H9 (cell line): ENCODE measurements at regions not wholly inside any gene's neighbourhood (a gene's known extent, or its start where the extent isn't known, plus 50 kb on each side); places are given as distances from the start of the nearest gene placed in this dataset.
"Not testable (repeated sequence)": the region's sequence is repeated elsewhere in the genome, so short reads cannot be mapped to it uniquely, and the experiment has no call there.

ENCODE experiments used
- DNase-seq: peaks from one replicate; pipeline ENCODE4 v3.0.0-alpha.2; 2017
- H2AFZ ChIP-seq: one replicate; pipeline ENCODE4 v1.6.1; 2013; ENCODE audit warnings: mild to moderate bottlenecking, low read length, control low read depth, moderate library complexity
- H2AK5ac ChIP-seq: 2 replicates; pipeline ENCODE4 v1.6.1; 2013; ENCODE audit warnings: low read length, control low read depth, mixed read lengths; ENCODE audit not compliant: insufficient read length
- H2BK120ac ChIP-seq: one replicate; pipeline ENCODE4 v1.6.1; 2013; ENCODE audit warnings: low read depth, mild to moderate bottlenecking, low read length, control low read depth, inconsistent platforms; ENCODE audit not compliant: poor library complexity, severe bottlenecking
- H2BK12ac ChIP-seq: 2 replicates; pipeline ENCODE4 v1.6.1; 2013; ENCODE audit warnings: low read length, control low read depth, mixed read lengths, low read depth; ENCODE audit not compliant: insufficient read length
- H2BK15ac ChIP-seq: 2 replicates; pipeline ENCODE4 v1.6.1; 2013; ENCODE audit warnings: low read depth, low read length, control low read depth
- H2BK20ac ChIP-seq: one replicate; pipeline ENCODE4 v1.6.1; 2013; ENCODE audit warnings: low read depth, mild to moderate bottlenecking, low read length, control low read depth, inconsistent platforms; ENCODE audit not compliant: poor library complexity, severe bottlenecking
- H2BK5ac ChIP-seq: 2 replicates; pipeline ENCODE4 v1.6.1; 2013; ENCODE audit warnings: low read length, control low read depth, mixed read lengths; ENCODE audit not compliant: insufficient read length
- H3K14ac ChIP-seq: 2 replicates; pipeline ENCODE4 v1.6.1; 2013; ENCODE audit warnings: low read length, control low read depth; ENCODE audit not compliant: insufficient read depth
- H3K18ac ChIP-seq: 2 replicates; pipeline ENCODE4 v1.6.1; 2013; ENCODE audit warnings: low read depth, mild to moderate bottlenecking, mixed read lengths, low read length, control low read depth; ENCODE audit not compliant: insufficient read length
- H3K23ac ChIP-seq: 2 replicates; pipeline ENCODE4 v1.6.1; 2013; ENCODE audit warnings: low read length, control low read depth, mixed read lengths, low read depth; ENCODE audit not compliant: insufficient read length
- H3K23me2 ChIP-seq: 2 replicates; pipeline ENCODE4 v1.6.1; 2013; ENCODE audit warnings: low read depth, mild to moderate bottlenecking, mixed read lengths, low read length, control low read depth; ENCODE audit not compliant: insufficient read length, poor library complexity, severe bottlenecking
- H3K27ac ChIP-seq: 2 replicates; pipeline ENCODE4 v1.5.1; 2013; ENCODE audit warnings: low read length, control low read depth, mixed read lengths, low read depth; ENCODE audit not compliant: insufficient read length
- H3K27me3 ChIP-seq: 2 replicates; pipeline ENCODE4 v1.6.1; 2013; ENCODE audit warnings: low read length, control low read depth, inconsistent platforms; ENCODE audit not compliant: insufficient read depth
- H3K4ac ChIP-seq: 2 replicates; pipeline ENCODE4 v1.6.1; 2013; ENCODE audit warnings: low read depth, mild to moderate bottlenecking, control low read depth, inconsistent platforms, low read length, moderate library complexity
- H3K4me1 ChIP-seq: 2 replicates; pipeline ENCODE4 v1.6.1; 2013; ENCODE audit warnings: low read length, control low read depth, inconsistent platforms; ENCODE audit not compliant: insufficient read depth
- H3K4me2 ChIP-seq: 2 replicates; pipeline ENCODE4 v1.6.1; 2013; ENCODE audit warnings: low read length, control low read depth, mixed read lengths; ENCODE audit not compliant: insufficient read length, insufficient read depth
- H3K56ac ChIP-seq: 2 replicates; pipeline ENCODE4 v1.6.1; 2013; ENCODE audit warnings: low read depth, mild to moderate bottlenecking, mixed read lengths, low read length, control low read depth; ENCODE audit not compliant: insufficient read length
- H3K79me1 ChIP-seq: 2 replicates; pipeline ENCODE4 v1.6.1; 2013; ENCODE audit warnings: low read depth, mild to moderate bottlenecking, moderate library complexity, low read length, control low read depth, inconsistent platforms; ENCODE audit not compliant: insufficient read depth, poor library complexity, severe bottlenecking
- H3K79me2 ChIP-seq: 2 replicates; pipeline ENCODE4 v1.6.1; 2013; ENCODE audit warnings: low read length, control low read depth, inconsistent platforms; ENCODE audit not compliant: insufficient read depth
- H3K9ac ChIP-seq: 2 replicates; pipeline ENCODE4 v1.6.1; 2013; ENCODE audit warnings: low read length, control low read depth, mixed read lengths; ENCODE audit not compliant: insufficient read length; ENCODE audit errors: extremely low read depth
- H3K9me3 ChIP-seq: one replicate; pipeline ENCODE4 v1.6.1; 2013; ENCODE audit warnings: low read depth, low read length, inconsistent platforms; ENCODE audit not compliant: control insufficient read depth
- H3T11ph ChIP-seq: one replicate; pipeline ENCODE4 v1.6.1; 2013; ENCODE audit warnings: mild to moderate bottlenecking, low read length, control low read depth, inconsistent platforms
- H4K20me1 ChIP-seq: one replicate; pipeline ENCODE4 v1.6.1; 2013; ENCODE audit not compliant: control insufficient read depth, insufficient read length, insufficient read depth
- H4K5ac ChIP-seq: 2 replicates; pipeline ENCODE4 v1.6.1; 2013; ENCODE audit warnings: low read depth, mild to moderate bottlenecking, mixed read lengths, low read length, control low read depth; ENCODE audit not compliant: insufficient read length
- H4K8ac ChIP-seq: replicated peaks from 2 replicates; pipeline ENCODE4 v1.6.1; 2013; ENCODE audit warnings: low read length, control low read depth, mixed read lengths, low read depth; ENCODE audit not compliant: insufficient read length
- H4K91ac ChIP-seq: 2 replicates; pipeline ENCODE4 v1.6.1; 2013; ENCODE audit warnings: low read depth, mild to moderate bottlenecking, moderate library complexity, mixed read lengths, low read length, control low read depth; ENCODE audit not compliant: insufficient read length
- H3K27ac Mint-ChIP-seq, 3 experiments: 2 replicates in 2 of 3; 3 replicates in 1 of 3; pipeline ENCODE4 v1.8.0; 2020 to 2021; ENCODE audit warnings: mixed read lengths in 3 of 3, mild to moderate bottlenecking in 1 of 3, moderate library complexity in 1 of 3
- H3K27me3 Mint-ChIP-seq: 2 replicates; pipeline ENCODE4 v1.8.0; 2021; ENCODE audit warnings: low read depth, mild to moderate bottlenecking, moderate library complexity, mixed read lengths
- H3K36me3 Mint-ChIP-seq, 3 experiments: 2 replicates in 2 of 3; 3 replicates in 1 of 3; pipeline ENCODE4 v1.8.0; 2020 to 2021; ENCODE audit warnings: low read depth in 3 of 3, mixed read lengths in 3 of 3; ENCODE audit not compliant: insufficient read depth in 1 of 3
- H3K4me1 Mint-ChIP-seq, 2 experiments: 2 replicates each; pipeline ENCODE4 v1.8.0; 2020; ENCODE audit warnings: mixed read lengths in 2 of 2
- H3K4me3 Mint-ChIP-seq, 2 experiments: 2 replicates in 1 of 2; 3 replicates in 1 of 2; pipeline ENCODE4 v1.8.0; 2020 to 2021; ENCODE audit warnings: mild to moderate bottlenecking in 2 of 2, mixed read lengths in 2 of 2, moderate library complexity in 1 of 2
- H3K9me3 Mint-ChIP-seq, 2 experiments: 2 replicates in 1 of 2; 3 replicates in 1 of 2; pipeline ENCODE4 v1.8.0; 2020; ENCODE audit warnings: mild to moderate bottlenecking in 2 of 2, mixed read lengths in 2 of 2, moderate library complexity in 1 of 2
- WGBS: extraction: QIAGEN DNeasy Blood & Tissue Kit; methylation state at CpG from one replicate; pipeline ENCODE4 v1.1.7; 2013; ENCODE audit warnings: missing lambda C conversion rate, low lambda C conversion rate, mixed read lengths; ENCODE audit not compliant: insufficient read length; ENCODE audit errors: extremely low coverage; 5-methylcytosine and 5-hydroxymethylcytosine counted together

DNA sequence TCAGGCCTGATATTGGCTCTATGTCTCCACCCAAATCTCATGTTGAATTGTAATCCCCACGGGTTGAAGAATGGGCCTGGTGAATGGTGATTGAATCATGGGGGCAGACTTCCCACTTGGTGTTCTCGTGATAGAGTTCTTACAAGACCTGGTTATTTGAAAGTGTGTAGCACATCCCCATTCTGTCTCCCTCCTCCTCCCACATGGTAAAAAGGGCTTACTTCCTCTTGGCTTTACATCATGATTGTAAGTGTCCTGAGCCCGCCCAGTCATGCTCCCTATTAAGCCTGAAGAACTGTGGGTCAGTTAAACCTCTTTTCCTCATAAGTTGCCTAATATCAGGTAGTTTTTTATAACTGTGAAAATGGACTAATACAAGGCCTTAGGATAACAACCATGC lies 158.8 kb upstream of the ZNG1F start:
- H3K4me1 Mint-ChIP-seq, H3K27ac Mint-ChIP-seq, H3K27me3 ChIP-seq, H2AFZ ChIP-seq, H3K27me3 Mint-ChIP-seq, H3K9ac ChIP-seq, H3K56ac ChIP-seq, H3K4ac ChIP-seq, H2BK15ac ChIP-seq, H3K23ac ChIP-seq, DNase-seq, H2BK5ac ChIP-seq, H3K18ac ChIP-seq, H3K27ac ChIP-seq, H2BK20ac ChIP-seq, H4K5ac ChIP-seq, H2BK12ac ChIP-seq, H2AK5ac ChIP-seq, H3K23me2 ChIP-seq, H3K4me3 Mint-ChIP-seq, H4K91ac ChIP-seq, H3K4me1 ChIP-seq, H4K20me1 ChIP-seq, H3T11ph ChIP-seq, H3K36me3 Mint-ChIP-seq, H4K8ac ChIP-seq, H3K79me2 ChIP-seq, H3K9me3 ChIP-seq, H2BK120ac ChIP-seq, H3K14ac ChIP-seq, H3K4me2 ChIP-seq, H3K9me3 Mint-ChIP-seq, H3K79me1 ChIP-seq: not testable (repeated sequence)
- no CpG with 5 or more reads among the region's 3 CpGs for WGBS

DNA sequence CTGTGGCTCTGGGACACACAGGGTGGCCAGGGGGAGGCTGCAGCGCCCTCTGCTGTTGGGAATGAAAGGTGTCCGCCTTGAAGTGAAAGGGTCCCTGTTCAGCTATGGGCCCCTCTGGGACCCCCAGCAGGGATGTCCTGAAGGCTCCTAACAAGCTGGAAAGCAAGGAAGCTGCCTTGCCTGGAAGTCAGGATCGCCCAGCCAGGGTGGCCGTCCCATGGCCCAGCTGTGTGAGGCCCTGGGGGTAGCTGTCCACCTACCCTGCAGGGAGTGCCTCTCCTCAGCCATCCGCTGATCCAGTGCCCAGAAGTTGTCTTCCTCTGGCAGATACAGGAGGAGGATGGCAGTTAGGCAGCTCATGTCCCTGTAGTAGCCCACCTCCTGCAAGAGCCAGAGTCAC lies 143.4 kb upstream of the ZNG1F start:
- H4K20me1 ChIP-seq, H3K4me1 ChIP-seq, H3K18ac ChIP-seq, H3K36me3 Mint-ChIP-seq, H3K79me2 ChIP-seq, H3K9me3 ChIP-seq, H3K9ac ChIP-seq, H3K79me1 ChIP-seq, H2BK5ac ChIP-seq, H2BK12ac ChIP-seq, H3K27me3 ChIP-seq, H3T11ph ChIP-seq, H2BK15ac ChIP-seq, H3K27me3 Mint-ChIP-seq, H3K56ac ChIP-seq, H3K4ac ChIP-seq, H3K4me2 ChIP-seq, H3K23ac ChIP-seq, H2AFZ ChIP-seq, H3K4me3 Mint-ChIP-seq, H3K27ac ChIP-seq, H3K23me2 ChIP-seq, H2BK120ac ChIP-seq, H3K4me1 Mint-ChIP-seq, H2BK20ac ChIP-seq, H4K5ac ChIP-seq, DNase-seq, H3K14ac ChIP-seq, H2AK5ac ChIP-seq, H3K9me3 Mint-ChIP-seq, H4K8ac ChIP-seq, H4K91ac ChIP-seq, H3K27ac Mint-ChIP-seq: not testable (repeated sequence)
- no CpG with 5 or more reads among the region's 5 CpGs for WGBS

DNA sequence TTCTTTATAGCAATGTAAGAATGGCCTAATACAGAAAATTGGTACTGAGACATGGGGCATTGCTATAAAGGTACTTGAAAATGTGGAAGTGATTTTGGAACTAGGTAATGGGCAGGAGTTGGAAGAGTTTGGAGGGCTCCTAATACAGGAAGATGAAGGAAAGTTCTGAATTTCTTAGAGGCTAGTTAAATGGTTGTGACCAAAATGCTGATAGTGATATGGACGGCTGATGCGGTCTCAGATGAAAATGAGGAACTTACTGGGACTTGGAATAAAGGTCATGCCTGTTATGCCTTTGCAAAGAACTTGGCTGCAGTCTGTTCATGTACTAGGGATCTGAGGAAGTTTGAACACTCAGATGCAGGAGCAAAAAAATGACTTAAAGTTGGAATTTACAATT lies 132.2 kb upstream of the ZNG1F start:
- not testable (repeated sequence) for H3K4me1 Mint-ChIP-seq, H3K4ac ChIP-seq, DNase-seq, H3K4me1 ChIP-seq, H3K9me3 Mint-ChIP-seq, H3K23me2 ChIP-seq, H2BK15ac ChIP-seq, H3T11ph ChIP-seq, H3K27me3 ChIP-seq, H3K14ac ChIP-seq, H3K4me2 ChIP-seq, H3K79me1 ChIP-seq, H3K18ac ChIP-seq, H3K9me3 ChIP-seq, H4K5ac ChIP-seq, H2BK12ac ChIP-seq, H2AK5ac ChIP-seq, H3K56ac ChIP-seq, H3K4me3 Mint-ChIP-seq, H2BK20ac ChIP-seq, H3K27ac ChIP-seq, H2BK5ac ChIP-seq, H3K79me2 ChIP-seq, H3K27me3 Mint-ChIP-seq, H4K91ac ChIP-seq, H3K27ac Mint-ChIP-seq, H3K23ac ChIP-seq, H3K9ac ChIP-seq, H2AFZ ChIP-seq, H4K20me1 ChIP-seq, H4K8ac ChIP-seq, H2BK120ac ChIP-seq, H3K36me3 Mint-ChIP-seq
- WGBS = no CpG with 5 or more reads among the region's 2 CpGs
